Nephron (organoid): ENCODE measurements at regions not wholly inside any gene's neighbourhood (a gene's known extent, or its start where the extent isn't known, plus 50 kb on each side); places are given as distances from the start of the nearest gene placed in this dataset.

Source experiments
- H3K27ac Mint-ChIP-seq, 3 experiments: 2 replicates each; pipeline ENCODE4 v1.8.0; 2020; ENCODE audit warnings: mixed read lengths in 3 of 3, mild to moderate bottlenecking in 2 of 3, moderate library complexity in 1 of 3
- H3K27me3 Mint-ChIP-seq: 2 replicates; pipeline ENCODE4 v1.8.0; 2021; ENCODE audit warnings: low read depth, mild to moderate bottlenecking, moderate library complexity, mixed read lengths
- H3K36me3 Mint-ChIP-seq: 2 replicates; pipeline ENCODE4 v1.8.0; 2020; ENCODE audit warnings: low read depth, mixed read lengths
- H3K4me1 Mint-ChIP-seq: 2 replicates; pipeline ENCODE4 v1.8.0; 2020; ENCODE audit warnings: mixed read lengths
- H3K4me3 Mint-ChIP-seq, 3 experiments: 2 replicates each; pipeline ENCODE4 v1.8.0; 2020; ENCODE audit warnings: mild to moderate bottlenecking in 3 of 3, mixed read lengths in 3 of 3, moderate library complexity in 2 of 3
- H3K9me3 Mint-ChIP-seq: 2 replicates; pipeline ENCODE4 v1.8.0; 2020; ENCODE audit warnings: mixed read lengths
- CTCF ChIP-seq, 3 experiments: fragments of 200-600 bp; sonication (generic); IDR thresholded peaks; one replicate each; pipeline ENCODE4 v1.5.0; 2021; ENCODE audit warnings: antibody characterized with exemption in 3 of 3; ENCODE audit not compliant: unreplicated experiment in 3 of 3

- H3K27me3 Mint-ChIP-seq, result no peaks in the 10 kb centered on the region
- no peak overlapping the region for H3K27ac Mint-ChIP-seq
- H3K9me3 Mint-ChIP-seq, result no peaks in the 10 kb centered on the region
- H3K36me3 Mint-ChIP-seq, result no peaks in the 10 kb centered on the region
- TF ChIP-seq CTCF (IDR thresholded peaks at IDR 0.05; ENCODE audit: unreplicated experiment in 3 of 3), result no peak
- no peaks in the 10 kb centered on the region for H3K4me1 Mint-ChIP-seq
- H3K4me3 Mint-ChIP-seq, result no peak overlapping the region
Measured at GRCh38 chr3:28109829-28110228, 131.6 kb upstream of the CMC1 start.

- no peak overlapping the region for H3K4me3 Mint-ChIP-seq
- no peaks in the 10 kb centered on the region for H3K4me1 Mint-ChIP-seq
- no peaks in the 10 kb centered on the region for H3K36me3 Mint-ChIP-seq
- no peak overlapping the region for H3K27ac Mint-ChIP-seq
- TF ChIP-seq CTCF (IDR thresholded peaks at IDR 0.05; ENCODE audit: unreplicated experiment in 3 of 3), result no peak
- H3K9me3 Mint-ChIP-seq, result no peaks in the 10 kb centered on the region
- no peaks in the 10 kb centered on the region for H3K27me3 Mint-ChIP-seq
Measured at GRCh38 chr3:28110869-28111268, 130.6 kb upstream of the CMC1 start.

GRCh38 chr3:28114893-28115292 is 126.5 kb upstream of the CMC1 start:
- no peak overlapping the region for H3K4me3 Mint-ChIP-seq
- no peak overlapping the region for H3K27ac Mint-ChIP-seq
- H3K9me3 Mint-ChIP-seq, result no peaks in the 10 kb centered on the region
- no peaks in the 10 kb centered on the region for H3K4me1 Mint-ChIP-seq
- H3K36me3 Mint-ChIP-seq, result no peaks in the 10 kb centered on the region
- peaks cover 4% of the 10 kb centered on the region for H3K27me3 Mint-ChIP-seq
- TF ChIP-seq CTCF (IDR thresholded peaks at IDR 0.05; ENCODE audit: unreplicated experiment in 3 of 3), result no peak

- Mint-ChIP-seq H3K36me3 (no peaks in the 10 kb centered on the region), H3K9me3 (no peaks in the 10 kb centered on the region), H3K4me1 (no peaks in the 10 kb centered on the region), H3K27ac (no peak overlapping the region), H3K4me3 (no peak overlapping the region), H3K27me3 (peaks cover 4% of the 10 kb centered on the region)
- TF ChIP-seq CTCF (IDR thresholded peaks at IDR 0.05; ENCODE audit: unreplicated experiment in 3 of 3), result no peak
Measured at GRCh38 chr3:28115316-28115715, 126.1 kb upstream of the CMC1 start.

GRCh38 chr3:28117598-28117997 is 123.8 kb upstream of the CMC1 start:
- Mint-ChIP-seq H3K27ac (no peak overlapping the region), H3K27me3 (peaks cover 4% of the 10 kb centered on the region), H3K4me3 (no peak overlapping the region), H3K9me3 (no peaks in the 10 kb centered on the region), H3K36me3 (no peaks in the 10 kb centered on the region), H3K4me1 (peaks cover 5% of the 10 kb centered on the region)
- TF ChIP-seq CTCF (IDR thresholded peaks at IDR 0.05; ENCODE audit: unreplicated experiment in 3 of 3), result no peak

GRCh38 chr3:28118087-28118486 is 123.3 kb upstream of the CMC1 start:
- Mint-ChIP-seq H3K27ac (no peak overlapping the region), H3K4me1 (peaks cover 5% of the 10 kb centered on the region), H3K36me3 (no peaks in the 10 kb centered on the region), H3K4me3 (no peak overlapping the region), H3K27me3 (peaks cover 4% of the 10 kb centered on the region), H3K9me3 (no peaks in the 10 kb centered on the region)
- TF ChIP-seq CTCF (IDR thresholded peaks at IDR 0.05; ENCODE audit: unreplicated experiment in 3 of 3), result no peak
